ENCODE measurements at regions not wholly inside any gene's neighbourhood (a gene's known extent, or its start where the extent isn't known, plus 50 kb on each side); places are given as distances from the start of the nearest gene placed in this dataset.

DNA sequence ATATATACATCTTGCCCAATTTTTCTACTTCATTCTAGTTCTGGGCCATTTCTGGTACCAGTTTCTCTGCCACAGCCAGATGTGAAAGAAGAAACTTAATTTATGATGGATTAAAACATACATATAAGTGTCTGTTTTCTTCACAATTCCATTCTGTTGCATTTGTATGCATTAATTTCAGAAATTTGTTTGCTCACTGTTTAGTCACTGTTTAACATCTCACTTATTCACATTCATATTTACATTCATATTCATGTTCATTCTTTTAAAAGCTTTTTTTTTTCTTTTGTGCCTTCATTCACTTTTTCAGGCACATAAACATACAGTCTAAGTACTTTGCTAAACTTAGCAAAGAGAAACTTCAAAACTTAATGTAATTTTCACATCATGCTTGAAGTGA lies 684.0 kb upstream of the CDH9 start:
- H3K4ac ChIP-seq (ENCODE audit: low read depth, low read length): no peak overlapping the region
- H2BK12ac ChIP-seq (ENCODE audit: insufficient read length, low read depth, low read length): no peak overlapping the region
- H2BK120ac ChIP-seq (ENCODE audit: low read depth, low read length, poor library complexity, severe bottlenecking): no peak overlapping the region
- no peaks in the 10 kb centered on the region for H3K79me1 ChIP-seq (ENCODE audit: insufficient read depth, low read depth, low read length, poor library complexity, severe bottlenecking)
- no peaks in the 10 kb centered on the region for H3K23me2 ChIP-seq (ENCODE audit: insufficient read length, low read depth, low read length, poor library complexity, severe bottlenecking)
- TF ChIP-seq, protein P1, sequence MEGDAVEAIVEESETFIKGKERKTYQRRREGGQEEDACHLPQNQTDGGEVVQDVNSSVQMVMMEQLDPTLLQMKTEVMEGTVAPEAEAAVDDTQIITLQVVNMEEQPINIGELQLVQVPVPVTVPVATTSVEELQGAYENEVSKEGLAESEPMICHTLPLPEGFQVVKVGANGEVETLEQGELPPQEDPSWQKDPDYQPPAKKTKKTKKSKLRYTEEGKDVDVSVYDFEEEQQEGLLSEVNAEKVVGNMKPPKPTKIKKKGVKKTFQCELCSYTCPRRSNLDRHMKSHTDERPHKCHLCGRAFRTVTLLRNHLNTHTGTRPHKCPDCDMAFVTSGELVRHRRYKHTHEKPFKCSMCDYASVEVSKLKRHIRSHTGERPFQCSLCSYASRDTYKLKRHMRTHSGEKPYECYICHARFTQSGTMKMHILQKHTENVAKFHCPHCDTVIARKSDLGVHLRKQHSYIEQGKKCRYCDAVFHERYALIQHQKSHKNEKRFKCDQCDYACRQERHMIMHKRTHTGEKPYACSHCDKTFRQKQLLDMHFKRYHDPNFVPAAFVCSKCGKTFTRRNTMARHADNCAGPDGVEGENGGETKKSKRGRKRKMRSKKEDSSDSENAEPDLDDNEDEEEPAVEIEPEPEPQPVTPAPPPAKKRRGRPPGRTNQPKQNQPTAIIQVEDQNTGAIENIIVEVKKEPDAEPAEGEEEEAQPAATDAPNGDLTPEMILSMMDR (conservative IDR thresholded peaks at IDR 0.05): no peak
- H3K18ac ChIP-seq (ENCODE audit: insufficient read length, low read depth, low read length): no peak overlapping the region
- no peaks in the 10 kb centered on the region for H3K27me3 Mint-ChIP-seq (ENCODE audit: low read depth)
- no peak overlapping the region for H4K5ac ChIP-seq (ENCODE audit: insufficient read length, low read depth, low read length)
- H2AK5ac ChIP-seq (ENCODE audit: insufficient read length, low read length): no peak overlapping the region
- no peak overlapping the region for H2AFZ ChIP-seq (ENCODE audit: low read length)
- H4K8ac ChIP-seq (replicated peaks; ENCODE audit: insufficient read length, low read depth, low read length): no peak overlapping the region
- peaks cover 8 to 11% of the 10 kb centered on the region in 2 experiments for H3K4me1 Mint-ChIP-seq
- DNase-seq: no peak
- H3K4me1 ChIP-seq (ENCODE audit: insufficient read depth, low read length): no peaks in the 10 kb centered on the region
- H3T11ph ChIP-seq (ENCODE audit: low read length): no peak overlapping the region
- H3K14ac ChIP-seq (ENCODE audit: insufficient read depth, low read length): no peak overlapping the region
- no peak overlapping the region for H3K27ac Mint-ChIP-seq
- no peak overlapping the region for H2BK15ac ChIP-seq (ENCODE audit: low read depth, low read length)
- no peak overlapping the region for H3K9ac ChIP-seq (ENCODE audit: extremely low read depth, insufficient read length, low read length)
- no peaks in the 10 kb centered on the region for H3K79me2 ChIP-seq (ENCODE audit: insufficient read depth, low read length)
- H3K56ac ChIP-seq (ENCODE audit: insufficient read length, low read depth, low read length): no peak overlapping the region
- H3K36me3 Mint-ChIP-seq (ENCODE audit: insufficient read depth in 1 of 3, low read depth in 3 of 3): no peaks in the 10 kb centered on the region
- H3K27ac ChIP-seq (ENCODE audit: insufficient read length, low read depth, low read length): no peak overlapping the region
- H2BK20ac ChIP-seq (ENCODE audit: low read depth, low read length, poor library complexity, severe bottlenecking): no peak overlapping the region
- no peak overlapping the region for H3K4me2 ChIP-seq (ENCODE audit: insufficient read depth, insufficient read length, low read length)
- no peak overlapping the region for H2BK5ac ChIP-seq (ENCODE audit: insufficient read length, low read length)
- no peaks in the 10 kb centered on the region for H3K9me3 Mint-ChIP-seq
- no peaks in the 10 kb centered on the region for H4K20me1 ChIP-seq (ENCODE audit: control insufficient read depth, insufficient read depth, insufficient read length)
- no peaks in the 10 kb centered on the region for H3K27me3 ChIP-seq (ENCODE audit: insufficient read depth, low read length)
- no peaks in the 10 kb centered on the region for H3K9me3 ChIP-seq (ENCODE audit: control insufficient read depth, low read depth, low read length)
- H3K4me3 Mint-ChIP-seq: no peak overlapping the region
- no peak overlapping the region for H4K91ac ChIP-seq (ENCODE audit: insufficient read length, low read depth, low read length)
- no peak overlapping the region for H3K23ac ChIP-seq (ENCODE audit: insufficient read length, low read depth, low read length)

Measured in H9 (cell line).